Esophagus squamous epithelium (tissue), 5 donors: ENCODE measurements at regions not wholly inside any gene's neighbourhood (a gene's known extent, or its start where the extent isn't known, plus 50 kb on each side); places are given as distances from the start of the nearest gene placed in this dataset.

ENCODE experiments used
- DNase-seq: peaks from one replicate; lab custom pipeline; 2025; lab: John Stamatoyannopoulos, UW
- H3K27ac ChIP-seq, 4 donors: fragments of 200-600 bp; sonication (generic); one replicate each; pipeline ENCODE4 v1.5.1; 2016 to 2019; ENCODE audit warnings: mild to moderate bottlenecking in 1 of 4
- H3K27me3 ChIP-seq, 4 donors: fragments of 200-600 bp; sonication (generic); 1 replicate in 3 of 4; 2 replicates in 1 of 4; pipeline versions ENCODE4 v1.5.1 to v1.6.0; 2017 to 2021; ENCODE audit warnings: antibody characterized with exemption in 1 of 4
- H3K36me3 ChIP-seq, 3 donors: fragments of 200-600 bp; sonication (generic); one replicate each; pipeline ENCODE4 v1.5.1; 2016 to 2019
- H3K4me1 ChIP-seq, 3 donors: fragments of 200-600 bp; sonication (generic); one replicate each; pipeline ENCODE4 v1.5.1; 2017 to 2019
- H3K4me3 ChIP-seq, 4 donors: fragments of 200-600 bp; sonication (generic); 1 replicate in 3 of 4; 2 replicates in 1 of 4; pipeline ENCODE4 v1.5.1; 2016 to 2019; ENCODE audit warnings: mild to moderate bottlenecking in 2 of 4, moderate library complexity in 1 of 4
- H3K9me3 ChIP-seq, 3 donors: fragments of 200-600 bp; sonication (generic); one replicate each; pipeline ENCODE4 v1.5.1; 2016 to 2019
- CTCF ChIP-seq, 6 experiments: fragments of 450-650 bp in 4 of 6; fragments of 200-600 bp in 2 of 6; sonication (generic) in 2 of 6; IDR thresholded peaks; one replicate each; pipeline ENCODE4 v1.5.1; 2016 to 2019; ENCODE audit warnings: antibody characterized with exemption in 6 of 6, mild to moderate bottlenecking in 4 of 6, moderate library complexity in 4 of 6
- POLR2A ChIP-seq, 4 donors: fragments of 450-650 bp; IDR thresholded peaks; one replicate each; pipeline ENCODE4 v1.6.1; 2017; ENCODE audit warnings: antibody characterized with exemption in 4 of 4, mild to moderate bottlenecking in 4 of 4, moderate library complexity in 3 of 4
- WGBS, 2 donors: methylation state at CpG; one replicate each; pipeline ENCODE4 v1.1.5; 2018; 5-methylcytosine and 5-hydroxymethylcytosine counted together
- intact Hi-C: fragments of 100-400 bp; cut with DNase I; formaldehyde crosslinking; loops from one replicate; pipeline ENCODE4 v1.15.0; 2022
- donor health status: DM: yes; HTN: yes; CAD: no.

- Histone ChIP-seq H3K27me3 (no peaks in the 10 kb centered on the region), H3K4me1 (no peaks in the 10 kb centered on the region), H3K36me3 (no peaks in the 10 kb centered on the region), H3K9me3 (no peaks in the 10 kb centered on the region), H3K4me3 (no peak overlapping the region), H3K27ac (no peak overlapping the region)
- DNase-seq: no peak
- WGBS, 2 donors: 30 to 35% methylated on average over 1 of the region's 1 CpG
- intact Hi-C loops: no loop called here
- TF ChIP-seq CTCF (IDR thresholded peaks at IDR 0.05) (no peak), POLR2A (IDR thresholded peaks at IDR 0.05) (no peak)
Measured at GRCh38 chr5:121315786-121316185, 535.9 kb upstream of the FTMT start.

- WGBS, 2 donors: 75 to 89% methylated on average over 1 of the region's 1 CpG
- TF ChIP-seq CTCF (IDR thresholded peaks at IDR 0.05) (no peak), POLR2A (IDR thresholded peaks at IDR 0.05) (no peak)
Measured at GRCh38 chr5:121319292-121319691, 532.4 kb upstream of the FTMT start.

GRCh38 chr5:121325930-121326329 lies 525.8 kb upstream of the FTMT start:
- Histone ChIP-seq H3K27me3 (no peaks in the 10 kb centered on the region), H3K4me3 (no peak overlapping the region), H3K36me3 (no peaks in the 10 kb centered on the region), H3K27ac (no peak overlapping the region), H3K9me3 (no peaks in the 10 kb centered on the region), H3K4me1 (no peaks in the 10 kb centered on the region)
- no peak for DNase-seq
- TF ChIP-seq CTCF (IDR thresholded peaks at IDR 0.05): no peak
- TF ChIP-seq POLR2A (IDR thresholded peaks at IDR 0.05): no peak
- intact Hi-C loops: no loop called here

More at GRCh38 chr5:121319292-121319691, 532.4 kb upstream of the FTMT start:
- Histone ChIP-seq H3K9me3 (no peaks in the 10 kb centered on the region), H3K4me3 (no peak overlapping the region), H3K4me1 (no peaks in the 10 kb centered on the region), H3K27me3 (no peaks in the 10 kb centered on the region), H3K27ac (no peak overlapping the region), H3K36me3 (no peaks in the 10 kb centered on the region)
- intact Hi-C loops: no loop called here
- DNase-seq: no peak

- intact Hi-C loops: no loop called here
- DNase-seq: no peak
- Histone ChIP-seq H3K4me1 (no peaks in the 10 kb centered on the region), H3K27me3 (no peaks in the 10 kb centered on the region), H3K4me3 (no peak overlapping the region), H3K27ac (no peak overlapping the region), H3K36me3 (no peaks in the 10 kb centered on the region), H3K9me3 (no peaks in the 10 kb centered on the region)
- no peak for TF ChIP-seq POLR2A (IDR thresholded peaks at IDR 0.05)
- TF ChIP-seq CTCF (IDR thresholded peaks at IDR 0.05): no peak
- 17 to 32% methylated on average over 4 of the region's 4 CpGs for WGBS, 2 donors
Measured at GRCh38 chr5:121350181-121350930, 501.3 kb upstream of the FTMT start.

DNA sequence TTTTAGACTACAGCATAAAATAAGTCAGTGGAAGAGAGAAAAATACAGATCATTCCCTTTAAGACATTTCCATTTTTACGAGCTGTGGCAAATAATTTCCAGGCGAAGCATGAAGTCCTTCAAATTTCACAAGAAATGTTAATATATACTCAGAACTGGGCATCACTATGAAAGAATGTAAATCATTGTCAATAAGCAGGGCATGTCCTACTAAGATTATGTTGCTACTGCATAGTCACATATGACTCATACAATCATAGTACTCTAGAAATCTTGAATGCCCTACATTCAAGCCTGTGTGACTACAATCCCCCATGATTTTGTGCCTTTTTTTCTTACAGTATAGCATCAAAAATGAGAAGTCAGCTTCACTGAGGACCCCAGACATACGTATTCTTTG lies 485.2 kb upstream of the FTMT start:
- no peak for DNase-seq
- Histone ChIP-seq H3K27ac (no peak overlapping the region), H3K4me3 (no peak overlapping the region), H3K36me3 (no peaks in the 10 kb centered on the region), H3K9me3 (no peaks in the 10 kb centered on the region), H3K27me3 (no peaks in the 10 kb centered on the region), H3K4me1 (no peaks in the 10 kb centered on the region)
- intact Hi-C loops: no loop called here
- 31 to 50% methylated on average over 3 of the region's 3 CpGs for WGBS, 2 donors
- no peak for TF ChIP-seq CTCF (IDR thresholded peaks at IDR 0.05)
- TF ChIP-seq POLR2A (IDR thresholded peaks at IDR 0.05): no peak
